PC-9 (cell line): ENCODE measurements at regions not wholly inside any gene's neighbourhood (a gene's known extent, or its start where the extent isn't known, plus 50 kb on each side); places are given as distances from the start of the nearest gene placed in this dataset.

ENCODE experiments used
- EZH2 ChIP-seq: fragments of 200-600 bp; sonication (generic); IDR thresholded peaks from 2 replicates; pipeline ENCODE4 v1.8.0; 2017; ENCODE audit warnings: antibody characterized with exemption, low read depth
- TF ChIP-seq, protein P1 (sequence below): fragments of 200-600 bp; sonication (generic); conservative IDR thresholded peaks from 2 replicates; pipeline ENCODE4 v1.6.1; 2017; ENCODE audit warnings: mixed run types, antibody characterized with exemption, mild to moderate bottlenecking, moderate library complexity

DNA sequence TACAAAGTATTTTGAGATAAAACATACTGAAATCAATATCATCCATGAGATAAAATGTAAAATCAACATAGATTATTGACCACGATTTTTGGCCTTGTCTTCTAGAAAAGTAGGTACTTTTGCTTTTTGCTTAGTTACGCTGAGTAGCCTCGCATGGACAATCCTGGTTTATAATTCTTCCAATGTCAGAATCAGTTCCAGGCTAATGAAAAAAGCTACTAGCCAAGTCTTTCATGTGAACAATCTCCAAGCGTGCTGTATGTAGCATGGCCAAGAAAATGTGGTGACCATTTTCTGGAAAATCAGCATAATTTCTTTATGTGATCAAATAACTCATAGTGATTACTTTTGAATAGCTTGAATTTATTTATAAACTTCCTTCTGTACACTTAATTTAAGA is 145.8 kb downstream of the NTMT2 start:
- no peak for TF ChIP-seq EZH2
- TF ChIP-seq, protein P1, sequence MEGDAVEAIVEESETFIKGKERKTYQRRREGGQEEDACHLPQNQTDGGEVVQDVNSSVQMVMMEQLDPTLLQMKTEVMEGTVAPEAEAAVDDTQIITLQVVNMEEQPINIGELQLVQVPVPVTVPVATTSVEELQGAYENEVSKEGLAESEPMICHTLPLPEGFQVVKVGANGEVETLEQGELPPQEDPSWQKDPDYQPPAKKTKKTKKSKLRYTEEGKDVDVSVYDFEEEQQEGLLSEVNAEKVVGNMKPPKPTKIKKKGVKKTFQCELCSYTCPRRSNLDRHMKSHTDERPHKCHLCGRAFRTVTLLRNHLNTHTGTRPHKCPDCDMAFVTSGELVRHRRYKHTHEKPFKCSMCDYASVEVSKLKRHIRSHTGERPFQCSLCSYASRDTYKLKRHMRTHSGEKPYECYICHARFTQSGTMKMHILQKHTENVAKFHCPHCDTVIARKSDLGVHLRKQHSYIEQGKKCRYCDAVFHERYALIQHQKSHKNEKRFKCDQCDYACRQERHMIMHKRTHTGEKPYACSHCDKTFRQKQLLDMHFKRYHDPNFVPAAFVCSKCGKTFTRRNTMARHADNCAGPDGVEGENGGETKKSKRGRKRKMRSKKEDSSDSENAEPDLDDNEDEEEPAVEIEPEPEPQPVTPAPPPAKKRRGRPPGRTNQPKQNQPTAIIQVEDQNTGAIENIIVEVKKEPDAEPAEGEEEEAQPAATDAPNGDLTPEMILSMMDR: no peak
